Erythroblast (primary cell): ENCODE measurements at regions not wholly inside any gene's neighbourhood (a gene's known extent, or its start where the extent isn't known, plus 50 kb on each side); places are given as distances from the start of the nearest gene placed in this dataset.
"Not testable (repeated sequence)": the region's sequence is repeated elsewhere in the genome, so short reads cannot be mapped to it uniquely, and the experiment has no call there.

Experiments used
- DNase-seq, 2 experiments: peaks; one replicate each; lab custom pipeline; 2025; lab: John Stamatoyannopoulos, UW
- GATA1 ChIP-seq: IDR thresholded peaks from 2 replicates; pipeline ENCODE4 v1.6.1; 2011; ENCODE audit warnings: low read depth, mild to moderate bottlenecking, control low read depth, low read length, moderate library complexity
- POLR2A ChIP-seq: IDR thresholded peaks from 2 replicates; pipeline ENCODE4 v1.6.1; 2011; ENCODE audit warnings: mild to moderate bottlenecking, low read length

GRCh38 chr3:148513096-148513543 is 184.6 kb upstream of the AGTR1 start:
- no peak for DNase-seq

GRCh38 chr3:148518520-148518919 is 179.2 kb upstream of the AGTR1 start:
- DNase-seq = no peak
- TF ChIP-seq GATA1 = no peak
- no peak for TF ChIP-seq POLR2A

More at GRCh38 chr3:148513096-148513543, 184.6 kb upstream of the AGTR1 start:
- no peak for TF ChIP-seq POLR2A

GRCh38 chr3:148525621-148526020 is 172.1 kb upstream of the AGTR1 start:
- not testable (repeated sequence) for DNase-seq

GRCh38 chr3:148528024-148528423 is 169.7 kb upstream of the AGTR1 start:
- TF ChIP-seq GATA1 (no peak), POLR2A (no peak)
- no peak for DNase-seq

- TF ChIP-seq GATA1 (no peak), POLR2A (no peak)
- DNase-seq = no peak
Observed at GRCh38 chr3:148531836-148532235, 165.9 kb upstream of the AGTR1 start.

GRCh38 chr3:148532326-148532725 is 165.4 kb upstream of the AGTR1 start:
- no peak for DNase-seq
- TF ChIP-seq GATA1 (no peak), POLR2A (no peak)

- no peak for DNase-seq
- TF ChIP-seq POLR2A = no peak
- no peak for TF ChIP-seq GATA1
Observed at GRCh38 chr3:148532774-148533173, 164.9 kb upstream of the AGTR1 start.

GRCh38 chr3:148534089-148534988 is 163.4 kb upstream of the AGTR1 start:
- no peak for DNase-seq
- TF ChIP-seq GATA1 (no peak), POLR2A (no peak)

GRCh38 chr3:148535001-148535400 is 162.7 kb upstream of the AGTR1 start:
- TF ChIP-seq GATA1 = no peak
- no peak for TF ChIP-seq POLR2A
- no peak for DNase-seq

GRCh38 chr3:148540266-148540665 is 157.4 kb upstream of the AGTR1 start:
- TF ChIP-seq GATA1 = no peak
- DNase-seq = no peak

- TF ChIP-seq GATA1 (no peak), POLR2A (no peak)
- DNase-seq = no peak
Observed at GRCh38 chr3:148540851-148541250, 156.9 kb upstream of the AGTR1 start.

- TF ChIP-seq POLR2A (no peak), GATA1 (no peak)
- DNase-seq = no peak
Observed at GRCh38 chr3:148546959-148547358, 150.7 kb upstream of the AGTR1 start.

- no peak for DNase-seq
- TF ChIP-seq POLR2A (no peak), GATA1 (no peak)
Observed at GRCh38 chr3:148551767-148552260, 145.9 kb upstream of the AGTR1 start.

- no peak for DNase-seq
- TF ChIP-seq GATA1 = no peak
- no peak for TF ChIP-seq POLR2A
Observed at GRCh38 chr3:148554367-148554766, 143.3 kb upstream of the AGTR1 start.

GRCh38 chr3:148556664-148557063 is 141.0 kb upstream of the AGTR1 start:
- no peak for DNase-seq
- TF ChIP-seq POLR2A (no peak), GATA1 (no peak)

- DNase-seq = not testable (repeated sequence)
Observed at GRCh38 chr3:148577579-148577978, 120.1 kb upstream of the AGTR1 start.
